Transverse colon (tissue), 4 donors: ENCODE measurements at regions not wholly inside any gene's neighbourhood (a gene's known extent, or its start where the extent isn't known, plus 50 kb on each side); places are given as distances from the start of the nearest gene placed in this dataset.

ENCODE experiments used
- DNase-seq: peaks from one replicate; pipeline ENCODE4 v3.0.0-alpha.2; 2019
- H3K27ac ChIP-seq, 4 donors: fragments of 200-600 bp; sonication (generic); 2 replicates each; pipeline ENCODE4 v1.5.1; 2016 to 2018; ENCODE audit warnings: inconsistent platforms in 4 of 4
- H3K27me3 ChIP-seq: fragments of 200-600 bp; sonication (generic); 2 replicates; pipeline ENCODE4 v1.5.1; 2017; ENCODE audit warnings: inconsistent platforms
- H3K36me3 ChIP-seq, 4 donors: fragments of 200-600 bp; sonication (generic); 2 replicates each; pipeline ENCODE4 v1.5.1; 2017 to 2019; ENCODE audit warnings: inconsistent platforms in 4 of 4
- H3K4me1 ChIP-seq, 4 donors: fragments of 200-600 bp; sonication (generic); 2 replicates each; pipeline ENCODE4 v1.5.1; 2017 to 2020; ENCODE audit warnings: inconsistent platforms in 4 of 4
- H3K4me3 ChIP-seq, 4 donors: fragments of 200-600 bp; sonication (generic); 1 replicate in 1 of 4; 2 replicates in 3 of 4; pipeline versions ENCODE4 v1.5.1 to v1.6.1; 2017 to 2019; ENCODE audit warnings: inconsistent platforms in 4 of 4
- H3K9me3 ChIP-seq, 2 donors: fragments of 200-600 bp; sonication (generic); 2 replicates each; pipeline ENCODE4 v1.5.1; 2017 to 2019; ENCODE audit warnings: inconsistent platforms in 2 of 2
- CTCF ChIP-seq, 5 experiments: fragments of 200-600 bp in 3 of 5; fragments of 450-650 bp in 2 of 5; sonication (generic) in 3 of 5; IDR thresholded peaks; 1 replicate in 2 of 5; 2 replicates in 3 of 5; pipeline ENCODE4 v1.5.1; 2016 to 2017; ENCODE audit warnings: antibody characterized with exemption in 5 of 5, inconsistent platforms in 3 of 5, mild to moderate bottlenecking in 2 of 5, moderate library complexity in 1 of 5
- EP300 ChIP-seq: sonication (generic); formaldehyde crosslinking; IDR thresholded peaks from one replicate; pipeline ENCODE4 v1.6.1; 2017; ENCODE audit warnings: antibody characterized with exemption, low read depth
- POLR2A ChIP-seq: fragments of 450-650 bp; IDR thresholded peaks from one replicate; pipeline ENCODE4 v1.6.1; 2016; ENCODE audit warnings: antibody characterized with exemption, mild to moderate bottlenecking, moderate library complexity
- POLR2AphosphoS5 ChIP-seq, 3 donors: sonication (generic); formaldehyde crosslinking; IDR thresholded peaks; one replicate each; pipeline ENCODE4 v1.6.1; 2016; ENCODE audit warnings: antibody characterized with exemption in 3 of 3
- WGBS, 2 donors: methylation state at CpG; one replicate each; pipeline ENCODE4 v1.1.5; 2018; ENCODE audit warnings: low coverage in 1 of 2; 5-methylcytosine and 5-hydroxymethylcytosine counted together
- in situ Hi-C, 4 donors: fragments of 200-750 bp; cut with MboI; loops; one replicate each; pipeline versions ENCODE4 v1.15.0 to v1.15.1; 2017; ENCODE audit warnings: low sequenced_read_pairs in 3 of 4, low pct_ligation_motif_present in 1 of 4, low pct_unique_long_range_greater_than_20kb in 1 of 4
- intact Hi-C: fragments of 100-400 bp; cut with DNase I; formaldehyde crosslinking; loops from one replicate; pipeline ENCODE4 v1.15.1; 2023; ENCODE audit warnings: low total_unique reads

GRCh38 chr21:45347712-45348499, 57.1 kb upstream of the COL18A1 start:
- Histone ChIP-seq H3K9me3 (no peaks in the 10 kb centered on the region), H3K4me3 (no peak overlapping the region), H3K27me3 (no peaks in the 10 kb centered on the region), H3K27ac (peak overlapping the region in 3 of 4 donors; percentile 23 to 36 (median 33)), H3K4me1 (peaks cover 0 to 6% (median 2%) of the 10 kb centered on the region in 4 donors), H3K36me3 (no peaks in the 10 kb centered on the region)
- intact Hi-C loops (loop anchor here (2.0 kb wide), 1 partner anchor 31 kb away; no protein-coding TSS in a partner anchor), in situ Hi-C loops (no loop called here)
- DNase-seq, result no peak
- WGBS, 2 donors, result 62 to 72% methylated on average over 2 to 25 of the region's 25 CpGs
- TF ChIP-seq CTCF (IDR thresholded peaks at IDR 0.05), result no peak
- TF ChIP-seq EP300, result no peak
- no peak for TF ChIP-seq POLR2AphosphoS5 (IDR thresholded peaks at IDR 0.05)
- no peak for TF ChIP-seq POLR2A

- in situ Hi-C loops (no loop called here), intact Hi-C loops (no loop called here)
- Histone ChIP-seq H3K27ac (peak overlapping the region; percentile 8 to 62 (median 49)), H3K9me3 (no peaks in the 10 kb centered on the region), H3K4me3 (no peak overlapping the region), H3K36me3 (no peaks in the 10 kb centered on the region), H3K4me1 (peaks cover 0 to 6% (median 2%) of the 10 kb centered on the region in 4 donors), H3K27me3 (no peaks in the 10 kb centered on the region)
- DNase-seq, result no peak
- TF ChIP-seq EP300, result no peak
- no peak for TF ChIP-seq CTCF (IDR thresholded peaks at IDR 0.05)
- WGBS, 2 donors, result 80 to 87% methylated on average over 1 to 18 of the region's 18 CpGs
These were observed 56.2 kb upstream of the COL18A1 start for GRCh38 chr21:45348591-45349327.

GRCh38 chr21:45350206-45350854, 54.6 kb upstream of the COL18A1 start:
- TF ChIP-seq POLR2AphosphoS5 (IDR thresholded peaks at IDR 0.05) (no peak), CTCF (IDR thresholded peaks at IDR 0.05) (no peak), POLR2A (no peak), EP300 (no peak)

GRCh38 chr21:45351061-45351460, 53.9 kb upstream of the COL18A1 start:
- no peaks in the 10 kb centered on the region for H3K36me3 ChIP-seq
- no peaks in the 10 kb centered on the region for H3K9me3 ChIP-seq
- H3K27ac ChIP-seq, result no peak overlapping the region
- H3K4me3 ChIP-seq, result no peak overlapping the region
- intact Hi-C loops, result no loop called here
- TF ChIP-seq POLR2A (no peak), POLR2AphosphoS5 (IDR thresholded peaks at IDR 0.05) (no peak), EP300 (no peak)
- peaks cover 0 to 6% (median 2%) of the 10 kb centered on the region in 4 donors for H3K4me1 ChIP-seq
- in situ Hi-C loops, result loop anchor here in 1 of 4 donors (10.0 kb wide), 1 partner anchor 56 kb away; no protein-coding TSS in a partner anchor
- 90 to 95% methylated on average over 4 to 22 of the region's 22 CpGs for WGBS, 2 donors
- DNase-seq, result no peak
- no peaks in the 10 kb centered on the region for H3K27me3 ChIP-seq

More at GRCh38 chr21:45350206-45350854, 54.6 kb upstream of the COL18A1 start:
- no peak for DNase-seq
- WGBS, 2 donors, result 88% methylated on average over 8 of the region's 8 CpGs; no CpG with 5 or more reads in 1 of the 2 donors
- H3K4me3 ChIP-seq, result no peak overlapping the region
- no peaks in the 10 kb centered on the region for H3K36me3 ChIP-seq
- peaks cover 0 to 6% (median 2%) of the 10 kb centered on the region in 4 donors for H3K4me1 ChIP-seq
- no peaks in the 10 kb centered on the region for H3K9me3 ChIP-seq
- in situ Hi-C loops (loop anchor here in 1 of 4 donors (10.0 kb wide), 1 partner anchor 56 kb away; no protein-coding TSS in a partner anchor), intact Hi-C loops (no loop called here)
- peak overlapping the region in 2 of 4 donors; percentile 39 to 62 for H3K27ac ChIP-seq
- no peaks in the 10 kb centered on the region for H3K27me3 ChIP-seq
